A172 (cell line): ENCODE measurements at regions not wholly inside any gene's neighbourhood (a gene's known extent, or its start where the extent isn't known, plus 50 kb on each side); places are given as distances from the start of the nearest gene placed in this dataset.

Experiments
- DNase-seq: peaks from one replicate; pipeline ENCODE4 v3.0.0-alpha.2; 2015; ENCODE audit warnings: low spot score

DNA sequence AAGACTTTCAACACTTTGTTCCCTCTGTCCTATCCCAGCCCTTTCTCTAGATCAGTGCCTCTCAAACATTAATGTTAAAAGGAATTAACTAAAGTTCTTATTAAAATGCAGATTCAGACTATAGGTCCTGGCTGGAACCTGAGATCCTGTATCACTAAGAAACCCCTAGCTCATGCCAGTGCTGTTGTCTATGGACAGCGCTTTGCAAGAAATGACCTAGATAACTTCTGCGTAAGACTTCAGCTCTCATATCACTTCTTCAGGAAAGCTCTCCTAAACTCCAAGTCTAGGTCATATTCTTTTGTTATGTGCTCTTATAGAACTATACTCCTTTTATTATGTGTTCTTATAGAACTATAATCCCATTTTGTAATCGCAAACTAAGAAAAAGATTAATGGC, 67.8 kb upstream of the CDIN1 start:
- no peak for DNase-seq

DNA sequence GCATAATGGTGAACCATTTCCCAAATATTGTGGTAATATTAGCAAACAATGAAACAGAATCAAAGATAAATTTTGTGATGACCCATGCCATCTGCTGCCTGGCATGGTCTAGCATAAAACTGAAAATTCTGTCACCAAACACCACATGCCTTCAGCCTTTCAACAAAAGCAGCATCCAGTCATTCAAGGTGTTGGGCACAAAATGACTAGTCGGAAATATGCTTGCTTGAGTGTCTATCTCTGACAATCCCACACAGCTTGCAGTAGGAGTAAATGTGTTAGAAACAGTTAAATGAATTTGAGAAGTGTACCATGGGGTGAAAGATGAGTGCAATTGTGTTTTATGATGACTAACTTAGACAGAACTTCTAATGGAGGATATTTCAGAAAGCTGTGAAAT, 61.7 kb upstream of the CDIN1 start:
- DNase-seq, result no peak

DNA sequence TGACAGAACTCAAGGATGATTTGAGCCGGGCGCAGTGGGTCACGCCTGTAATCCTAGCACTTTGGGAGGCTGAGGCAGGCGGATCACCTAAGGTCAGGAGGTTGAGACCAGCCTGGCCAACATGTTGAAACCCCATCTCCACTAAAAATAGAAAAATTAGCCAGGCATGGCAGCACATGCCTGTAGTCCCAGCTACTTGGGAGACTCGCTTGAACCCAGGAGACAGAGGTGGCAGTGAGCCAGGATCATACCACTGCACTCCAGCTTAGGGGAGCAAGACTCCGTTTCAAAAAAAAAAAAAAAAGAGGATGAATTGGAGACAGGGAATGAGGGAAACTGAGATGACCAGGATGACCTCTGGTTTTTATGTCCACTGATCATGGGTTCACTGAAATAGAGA, 60.4 kb upstream of the CDIN1 start:
- DNase-seq, result no peak

DNA sequence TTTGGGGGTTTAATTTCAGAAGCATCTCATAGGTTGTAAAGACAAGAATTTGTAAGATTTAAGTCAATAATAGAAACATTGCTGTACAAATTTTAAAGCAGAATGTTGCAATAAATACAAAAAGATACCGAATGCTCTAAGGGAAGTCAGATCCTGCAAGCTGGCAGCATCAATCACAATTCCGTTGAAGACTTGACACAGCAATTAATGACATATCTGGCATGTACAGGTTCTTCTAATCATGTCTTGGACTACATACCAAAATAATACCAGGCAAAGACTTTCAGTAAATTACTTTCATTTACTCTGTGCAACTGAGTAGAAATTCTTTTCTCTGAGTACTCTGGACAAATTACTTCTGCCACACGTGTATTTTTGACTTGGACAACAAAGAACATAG, 54.0 kb upstream of the CDIN1 start:
- DNase-seq, result no peak

DNA sequence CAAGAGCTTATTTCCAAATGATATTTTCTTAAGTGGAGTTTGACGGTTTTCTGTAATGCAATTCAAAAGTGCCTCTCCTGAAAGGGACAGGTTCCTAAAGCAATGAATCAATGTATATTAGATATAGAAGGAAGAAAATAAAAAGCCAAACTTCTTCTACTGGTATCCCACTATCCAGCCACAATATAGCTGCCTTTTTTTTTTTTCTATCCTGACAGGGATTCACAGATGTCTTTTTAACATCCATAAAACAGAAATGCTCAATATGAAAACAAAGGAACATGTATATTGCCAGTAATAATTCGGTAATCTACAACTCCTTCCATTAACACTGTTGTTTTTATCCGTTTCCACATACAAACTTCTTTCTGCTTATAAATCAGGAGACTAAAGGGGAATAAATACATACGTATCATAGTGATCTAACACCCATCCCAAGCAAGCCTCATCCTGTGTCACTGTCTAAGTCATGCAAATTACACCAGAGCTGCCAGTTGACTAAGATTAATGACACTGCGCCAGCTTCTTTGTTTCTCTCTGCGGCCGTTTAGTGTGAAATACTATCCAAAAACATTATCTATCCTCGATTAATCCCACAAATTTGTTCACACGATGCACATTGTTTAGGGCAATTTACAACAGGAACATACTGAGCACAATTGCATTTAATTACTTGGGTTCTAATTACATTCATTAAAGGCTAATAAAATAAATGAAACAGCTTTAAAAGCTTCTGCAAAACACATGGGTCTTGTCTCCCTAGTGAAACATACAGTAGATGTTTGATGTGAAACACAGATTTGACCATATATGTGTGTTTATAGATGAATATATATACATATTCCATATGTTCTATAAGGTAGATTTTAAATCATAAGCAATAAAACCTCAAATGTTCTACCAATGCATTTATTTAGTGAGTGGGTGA, 51.9 kb upstream of the CDIN1 start:
- DNase-seq, result no peak

DNA sequence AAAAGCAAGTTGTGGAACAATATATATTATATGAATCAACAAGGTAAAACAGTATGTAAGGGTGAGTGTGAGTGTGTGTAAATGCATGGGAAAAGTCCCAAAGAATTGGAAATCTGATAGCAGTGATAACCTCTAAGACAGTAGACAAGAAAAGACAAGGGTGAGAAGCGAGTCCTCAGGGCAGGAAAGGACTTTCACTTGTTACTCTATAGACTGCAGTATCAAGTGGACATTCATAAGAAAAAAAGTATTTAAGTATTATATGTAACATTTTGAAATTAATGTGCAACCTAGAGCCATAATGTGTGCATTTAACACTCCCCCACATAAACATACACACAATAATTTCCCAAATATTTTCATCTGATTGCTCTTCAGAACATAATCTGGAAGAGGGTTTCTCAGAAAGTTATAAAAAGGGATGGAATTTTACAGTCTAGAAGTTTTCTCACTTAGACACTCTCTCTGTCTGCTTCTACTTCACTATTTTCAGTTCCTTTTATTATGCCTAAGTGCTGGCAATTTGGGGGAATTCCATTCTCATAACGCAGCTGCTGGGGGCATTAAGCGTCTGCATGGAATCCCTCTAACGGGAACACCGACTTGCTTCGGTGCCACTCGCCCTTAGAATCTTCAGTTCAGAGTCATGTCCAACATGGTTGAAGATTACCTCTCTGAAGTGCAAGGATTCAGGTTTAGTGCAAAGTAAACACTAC, 50.0 kb upstream of the CDIN1 start:
- DNase-seq, result no peak
